Activated CD4-positive, alpha-beta T cell treated with anti-CD3 and anti-CD28 coated beads, Interleukin-2, amount 50 U/mL, for 1 hour (primary cell): ENCODE measurements at regions not wholly inside any gene's neighbourhood (a gene's known extent, or its start where the extent isn't known, plus 50 kb on each side); places are given as distances from the start of the nearest gene placed in this dataset.

ENCODE experiments used
- DNase-seq: peaks from one replicate; pipeline ENCODE4 v3.0.0-alpha.2; 2020

GRCh38 chr16:85420501-85421337 lies 192.4 kb upstream of the GSE1 start:
- peak; percentile 74 for DNase-seq

DNA sequence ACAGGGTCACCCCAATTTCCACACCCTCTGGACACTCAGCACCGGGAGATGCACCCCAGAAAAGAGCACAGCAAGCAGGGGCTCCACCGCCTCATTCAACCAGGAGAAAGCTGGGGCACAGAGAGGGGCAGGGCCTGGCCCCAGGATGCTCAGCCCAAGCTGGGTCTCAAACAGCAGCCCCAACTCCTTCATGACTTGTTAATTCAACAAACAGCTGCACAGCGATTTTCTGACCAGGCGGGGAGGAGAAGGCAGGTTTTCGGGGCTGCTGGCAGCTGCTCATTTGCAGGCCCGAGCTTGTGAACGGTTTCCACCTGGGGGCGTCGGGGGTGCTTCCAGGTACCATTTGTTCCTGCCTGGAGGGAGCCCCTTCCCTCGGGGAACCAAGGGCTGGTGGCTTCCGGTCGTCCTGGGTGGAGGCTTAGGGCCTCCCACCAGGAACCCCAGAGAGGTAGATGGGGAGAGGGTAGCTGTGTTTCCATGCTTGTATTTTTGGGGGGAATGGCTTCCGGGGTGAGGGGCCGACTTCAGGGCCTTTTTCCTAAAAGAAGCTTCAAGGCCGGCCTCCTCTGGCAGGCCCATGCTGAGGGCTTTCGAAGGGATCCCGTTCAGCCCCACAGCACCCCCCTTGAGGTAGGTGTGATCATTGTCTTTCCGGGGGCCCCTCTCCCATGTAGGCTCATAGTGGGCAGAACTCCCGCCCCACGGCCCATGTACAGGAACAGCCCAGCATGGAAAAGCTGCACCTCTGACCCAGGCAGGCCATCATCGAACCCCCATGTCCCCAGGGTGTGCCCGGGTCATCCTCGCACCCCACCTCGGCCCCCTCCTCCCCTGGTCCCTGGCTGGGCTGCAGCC lies 191.6 kb upstream of the GSE1 start:
- DNase-seq: no peak

GRCh38 chr16:85422196-85422631 lies 190.9 kb upstream of the GSE1 start:
- no peak for DNase-seq

DNA sequence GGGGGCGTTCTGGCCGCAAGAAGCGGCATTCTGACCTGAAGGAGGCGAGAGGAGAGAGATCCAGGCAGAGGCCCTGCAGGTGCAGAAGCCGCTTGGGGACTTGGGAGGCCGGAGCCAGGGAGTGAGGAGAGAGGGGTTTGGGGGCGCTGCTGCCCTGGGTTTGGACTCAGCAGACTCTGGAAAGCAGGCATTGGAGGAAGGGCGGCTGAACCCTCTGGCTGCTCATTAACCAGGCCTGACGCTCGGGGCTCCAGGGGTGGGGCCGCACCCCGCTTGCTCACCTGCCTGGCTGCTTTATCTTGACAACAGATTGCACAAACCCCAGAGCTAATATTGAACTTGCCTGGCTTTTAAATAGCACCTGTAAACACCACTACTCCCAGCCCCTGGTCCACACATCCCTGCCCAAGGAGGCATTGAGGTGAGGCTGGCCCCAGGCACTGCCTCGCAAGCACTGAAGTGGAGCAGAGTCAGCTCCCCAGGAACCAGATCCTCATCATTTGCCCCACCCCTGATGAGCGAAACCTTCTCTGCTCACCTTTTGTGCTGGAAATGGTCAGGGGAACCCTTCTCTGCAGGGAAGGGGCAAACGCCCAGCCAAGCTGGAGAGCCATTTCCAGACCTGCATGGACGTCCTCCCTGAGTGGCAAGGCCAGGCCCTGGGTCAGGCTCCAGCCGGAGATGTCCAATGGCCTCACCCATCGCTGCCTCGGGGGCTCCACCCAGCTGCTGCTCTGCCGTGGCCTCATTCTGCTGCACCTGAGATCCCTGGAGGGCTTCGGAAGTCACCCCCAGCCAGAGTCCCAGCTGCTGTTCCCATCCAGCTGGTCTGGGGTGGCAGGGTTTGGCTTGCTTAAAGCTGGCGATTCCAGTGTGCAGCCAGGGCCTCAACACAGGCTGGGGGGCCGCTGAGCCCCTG lies 190.2 kb upstream of the GSE1 start:
- DNase-seq: no peak

DNA sequence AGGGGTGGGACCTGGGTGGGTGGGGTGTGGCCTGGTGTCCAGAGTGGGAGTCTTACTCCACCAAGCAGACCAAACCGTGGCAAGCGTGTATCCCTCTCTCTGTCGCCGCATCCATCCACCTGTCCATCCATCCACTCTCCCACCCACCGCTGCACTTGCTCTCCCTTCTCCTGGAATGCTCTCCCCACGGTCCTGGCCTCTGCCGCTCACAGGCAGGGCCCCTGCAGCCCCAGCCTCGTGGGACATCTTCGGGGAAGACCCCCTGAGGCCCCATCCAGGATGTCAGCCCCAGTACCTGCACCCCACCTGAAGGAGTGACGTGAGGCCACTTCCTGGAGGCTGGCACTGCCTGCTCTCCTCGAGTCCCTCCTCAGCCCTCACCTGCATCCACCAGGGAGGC lies 189.5 kb upstream of the GSE1 start:
- no peak for DNase-seq

DNA sequence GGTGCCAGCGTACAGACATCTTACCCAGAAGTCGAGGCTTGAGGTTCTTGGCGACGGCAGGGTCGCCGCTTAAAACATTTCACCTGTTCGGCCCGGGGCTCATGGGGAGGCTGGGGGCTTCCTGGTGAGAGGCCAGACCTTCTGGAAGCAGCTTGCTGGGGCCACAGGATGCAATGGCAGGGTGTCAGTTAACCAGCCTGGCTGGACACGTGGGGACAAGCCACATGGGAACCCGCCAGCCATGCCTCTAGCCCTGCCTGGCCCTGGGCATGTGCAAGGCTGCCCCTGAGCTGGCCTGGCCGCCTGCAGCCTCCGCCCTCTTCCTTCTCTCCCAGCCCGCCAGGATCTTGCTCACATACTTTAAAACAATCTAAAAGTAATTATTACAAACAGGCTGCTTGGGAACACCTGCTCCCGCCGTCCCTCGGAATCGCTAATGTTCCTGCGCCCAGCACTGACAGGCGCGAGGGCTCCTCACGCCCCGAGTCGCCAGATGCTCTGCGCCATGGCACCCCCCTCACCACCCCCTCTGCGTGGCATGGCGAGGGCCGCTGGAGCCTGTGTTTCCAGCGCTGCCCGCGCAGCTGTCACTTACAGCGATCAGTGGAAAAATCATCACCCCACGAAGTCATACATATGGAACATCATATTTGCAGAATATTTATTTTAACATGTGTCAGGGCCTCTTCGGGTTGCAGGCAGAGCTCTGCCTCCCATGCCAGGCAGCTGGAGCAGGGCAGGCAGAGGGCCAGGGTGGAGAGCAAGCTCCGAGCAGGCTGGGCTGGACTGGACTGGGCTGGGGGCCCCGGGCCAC lies 188.7 kb upstream of the GSE1 start:
- no peak for DNase-seq

DNA sequence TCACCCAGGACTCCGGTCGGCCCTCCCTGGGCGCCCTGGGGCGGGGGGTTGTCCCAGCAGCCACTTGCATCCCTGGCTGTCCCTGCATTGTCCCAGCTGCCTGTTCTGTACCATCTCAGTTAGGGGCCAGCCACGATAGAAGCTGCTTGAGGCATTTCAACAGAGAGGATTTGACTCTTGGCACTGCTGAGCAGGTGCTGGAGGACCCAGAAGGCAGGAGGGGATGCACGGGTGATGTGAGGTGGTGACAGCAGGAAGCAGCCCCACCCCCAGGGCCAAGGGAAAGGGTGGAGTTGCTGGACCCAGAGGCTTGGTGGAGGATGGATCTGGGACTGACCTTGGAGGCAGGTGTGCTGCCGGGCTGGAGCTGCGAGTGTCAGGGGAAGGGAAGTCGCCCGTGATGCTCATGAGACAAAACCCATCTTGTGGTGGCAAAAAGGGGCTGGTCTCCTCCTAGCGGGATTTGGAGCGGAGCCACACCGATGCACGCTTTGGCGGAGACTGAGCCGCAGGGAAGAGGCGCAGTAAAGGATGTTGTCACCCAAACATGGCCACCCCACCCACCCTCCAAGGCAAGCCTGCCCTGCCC lies 188.0 kb upstream of the GSE1 start:
- no peak for DNase-seq

GRCh38 chr16:85426806-85427205 lies 186.3 kb upstream of the GSE1 start:
- no peak for DNase-seq

DNA sequence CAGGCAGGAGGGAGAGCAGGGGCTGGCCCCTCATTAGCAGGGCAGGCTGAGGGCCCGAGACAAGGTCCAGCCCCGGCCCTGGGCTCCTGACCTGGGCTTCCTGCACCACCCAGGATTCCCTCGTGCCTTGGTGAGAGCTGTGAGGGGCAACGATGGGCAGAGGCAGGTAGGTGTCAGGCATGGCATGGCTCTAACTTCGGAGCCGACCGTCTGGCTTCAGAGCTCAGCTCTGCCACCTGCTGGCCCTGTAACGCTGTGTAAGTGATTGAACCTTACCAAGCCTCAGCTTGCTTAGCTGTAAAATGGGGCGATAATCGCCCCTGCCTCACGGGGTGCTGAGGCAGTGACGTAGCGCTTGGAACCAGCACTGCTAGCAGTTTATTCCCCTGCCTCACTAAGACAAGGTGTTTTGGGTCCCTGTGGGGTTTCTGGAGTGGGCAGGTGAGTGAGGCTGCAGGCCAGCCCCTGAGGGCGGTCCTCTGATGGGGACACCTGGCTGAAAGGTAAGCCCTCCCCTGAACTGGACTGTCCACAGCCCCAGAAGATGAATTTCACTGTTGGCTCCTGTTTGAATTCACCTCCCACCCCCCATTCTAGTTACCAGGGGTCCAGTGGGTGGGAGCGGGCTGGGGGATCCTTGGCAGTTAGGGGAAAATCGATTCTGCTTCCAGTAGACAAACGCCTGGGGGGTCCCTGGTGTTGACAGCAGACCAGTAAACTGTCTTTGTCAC lies 184.8 kb upstream of the GSE1 start:
- peak; percentile 54 for DNase-seq

DNA sequence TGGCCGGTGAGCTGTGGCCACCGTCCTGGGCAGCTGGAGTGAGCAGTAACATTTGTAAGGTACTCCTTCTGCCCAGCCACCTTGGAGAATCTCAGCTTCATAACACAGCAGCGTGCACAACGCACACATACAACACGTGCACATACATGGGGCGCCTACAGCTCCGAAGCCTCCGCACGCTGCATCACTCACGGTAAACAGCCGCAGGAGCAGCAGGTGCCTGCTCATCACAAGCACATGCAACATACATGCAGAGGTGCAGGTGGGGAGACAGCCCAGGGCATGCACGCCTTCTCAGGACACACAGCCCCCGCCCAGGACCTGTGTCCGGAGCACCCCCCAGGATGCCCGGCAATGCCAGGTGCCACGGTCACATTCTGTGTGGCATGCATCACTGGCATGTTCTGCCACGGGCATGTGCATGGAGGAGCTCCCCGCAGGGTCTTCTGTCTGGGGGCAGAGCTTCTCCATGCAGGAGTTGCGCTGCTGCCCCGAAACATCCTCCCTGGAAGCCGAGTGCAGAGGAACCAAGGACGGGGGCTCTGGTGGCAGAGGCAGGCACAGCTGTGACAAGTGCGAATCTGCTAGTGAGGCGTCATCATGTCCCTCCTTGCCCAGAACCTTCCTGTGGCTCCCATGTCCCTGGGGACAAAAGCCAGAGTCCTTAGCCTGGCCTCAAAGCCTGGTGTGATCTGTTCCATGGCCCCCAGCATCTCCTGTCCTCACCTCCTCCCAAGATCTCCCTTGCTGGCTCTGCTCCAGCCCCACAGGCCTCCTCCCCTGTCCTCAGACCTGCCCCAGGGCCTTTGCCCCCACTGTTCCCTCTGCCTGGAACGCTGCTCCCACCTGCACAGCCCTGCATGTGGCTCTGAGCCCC lies 184.0 kb upstream of the GSE1 start:
- no peak for DNase-seq

- no peak for DNase-seq
Measured at GRCh38 chr16:85429776-85430522, 183.2 kb upstream of the GSE1 start.

- no peak for DNase-seq
Measured at GRCh38 chr16:85430523-85431421, 182.3 kb upstream of the GSE1 start.

- no peak for DNase-seq
Measured at GRCh38 chr16:85431431-85432124, 181.5 kb upstream of the GSE1 start.

GRCh38 chr16:85432606-85433005 lies 180.5 kb upstream of the GSE1 start:
- no peak for DNase-seq

DNA sequence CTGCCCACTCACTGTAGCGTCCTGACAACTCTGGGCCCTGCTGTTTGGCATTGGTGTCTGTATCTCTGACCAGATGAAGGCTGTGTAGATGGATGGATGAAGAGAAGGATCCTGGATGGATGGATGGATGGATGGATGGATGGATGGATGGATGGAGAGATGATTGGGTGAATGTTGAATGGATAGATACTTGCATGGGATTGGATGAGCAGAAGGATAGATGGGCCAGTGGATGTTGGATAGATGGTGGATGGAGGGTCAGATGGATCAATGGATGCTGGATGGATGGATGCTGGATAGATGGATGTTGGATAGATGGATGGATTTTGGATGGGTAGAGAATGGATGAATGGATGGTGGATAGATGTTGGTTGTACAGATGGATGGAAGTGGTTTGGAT lies 179.6 kb upstream of the GSE1 start:
- DNase-seq: no peak

DNA sequence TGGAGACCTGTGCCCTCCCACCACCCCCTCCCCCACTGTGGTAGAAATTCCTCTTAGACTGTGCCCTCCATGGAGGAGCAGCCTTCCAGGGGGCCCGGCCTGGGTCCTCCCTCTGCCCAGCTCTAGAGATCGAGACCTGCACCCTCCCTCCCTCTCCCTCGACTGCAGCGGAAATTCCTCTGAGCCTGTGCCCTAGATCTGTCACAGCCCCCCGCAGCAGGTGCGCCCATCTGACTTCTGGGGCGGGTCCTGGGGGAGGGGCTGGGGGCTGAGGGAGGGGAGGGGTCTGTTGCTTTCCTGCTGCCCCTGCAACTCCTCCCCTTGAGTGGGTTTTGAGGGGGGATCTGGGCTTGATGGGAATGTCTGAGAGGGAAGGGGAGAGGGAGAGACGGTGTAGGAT lies 177.8 kb upstream of the GSE1 start:
- no peak for DNase-seq

DNA sequence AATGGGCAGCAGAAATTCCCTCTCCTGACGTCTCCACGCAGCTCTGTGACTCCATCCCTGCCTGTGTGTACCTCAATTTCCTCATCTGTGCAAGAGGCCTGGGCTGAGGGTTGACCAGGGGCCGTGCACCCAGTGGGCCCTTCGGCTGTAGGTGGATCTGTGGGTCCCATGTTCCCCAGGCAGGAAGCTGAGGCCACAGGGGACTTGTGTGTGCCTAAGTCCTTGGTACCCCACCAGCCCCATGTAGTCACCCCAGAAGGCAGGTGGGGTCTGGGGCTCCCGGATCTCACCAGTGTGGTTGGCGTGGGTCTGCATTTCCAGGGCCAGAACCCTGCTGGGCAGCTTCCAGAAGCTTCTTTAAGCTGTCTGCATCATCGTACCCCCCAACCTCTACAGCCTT lies 177.4 kb upstream of the GSE1 start:
- DNase-seq: no peak
